Caki2 (cell line): ENCODE measurements at regions not wholly inside any gene's neighbourhood (a gene's known extent, or its start where the extent isn't known, plus 50 kb on each side); places are given as distances from the start of the nearest gene placed in this dataset.

ENCODE experiments used
- DNase-seq: peaks from one replicate; pipeline ENCODE4 v3.0.0-alpha.2; 2015; ENCODE audit warnings: low read depth
- in situ Hi-C: cut with HindIII; loops from 2 replicates; pipeline ENCODE4 v1.10.0; 2016; ENCODE audit warnings: low sequenced_read_pairs, low pct_unique_long_range_greater_than_20kb, mixed read lengths

DNA sequence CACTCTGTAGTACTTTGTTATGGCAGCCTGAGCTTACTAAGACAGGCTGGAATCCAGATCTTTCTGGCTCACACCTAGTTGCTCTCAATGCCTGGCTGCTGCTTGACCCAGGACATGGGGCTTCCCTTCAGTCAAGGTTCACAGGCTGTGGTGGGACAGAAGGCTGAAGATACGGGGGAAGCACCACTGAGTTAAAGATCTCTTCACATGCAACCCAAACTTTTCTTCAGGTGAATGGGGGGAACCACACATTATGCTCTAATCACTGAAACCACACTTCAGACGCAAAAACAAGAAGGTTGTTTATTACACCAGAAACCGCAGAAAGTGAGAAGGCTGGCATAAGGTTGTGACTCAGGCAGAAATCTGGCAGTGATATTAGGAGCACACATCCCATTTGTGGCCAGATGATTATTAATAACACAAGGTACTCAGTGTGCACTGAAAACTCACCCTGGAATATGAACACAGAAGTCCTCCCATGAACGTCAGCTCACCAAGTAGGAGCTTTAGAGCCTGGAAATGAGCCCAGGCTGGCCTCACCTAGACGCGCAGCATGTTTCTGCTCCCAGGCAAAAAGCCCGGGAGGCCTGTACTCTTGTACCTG, 230.5 kb upstream of the CHRNA7 start:
- in situ Hi-C loops: no loop called here
- DNase-seq: peak; percentile 10

DNA sequence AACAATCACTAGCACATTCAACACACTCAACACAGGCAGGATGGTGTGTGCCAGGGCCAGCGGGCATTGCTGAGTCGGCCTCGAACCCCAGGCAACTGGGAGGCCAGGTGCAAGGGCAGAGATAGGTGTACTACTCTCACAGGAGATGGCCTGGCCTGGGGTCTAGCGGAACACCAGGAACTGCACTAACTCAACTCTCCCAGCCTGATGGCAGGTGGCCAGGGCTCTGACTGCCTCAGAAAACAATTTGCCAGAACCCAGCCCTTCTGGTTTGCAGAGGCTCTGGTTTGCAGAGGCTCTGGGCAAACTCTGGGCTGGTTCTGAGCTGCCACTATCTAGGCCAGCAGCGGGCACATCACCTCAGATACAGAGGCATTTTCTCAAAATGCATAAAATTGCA, 229.2 kb upstream of the CHRNA7 start:
- in situ Hi-C loops: no loop called here
- DNase-seq: no peak

DNA sequence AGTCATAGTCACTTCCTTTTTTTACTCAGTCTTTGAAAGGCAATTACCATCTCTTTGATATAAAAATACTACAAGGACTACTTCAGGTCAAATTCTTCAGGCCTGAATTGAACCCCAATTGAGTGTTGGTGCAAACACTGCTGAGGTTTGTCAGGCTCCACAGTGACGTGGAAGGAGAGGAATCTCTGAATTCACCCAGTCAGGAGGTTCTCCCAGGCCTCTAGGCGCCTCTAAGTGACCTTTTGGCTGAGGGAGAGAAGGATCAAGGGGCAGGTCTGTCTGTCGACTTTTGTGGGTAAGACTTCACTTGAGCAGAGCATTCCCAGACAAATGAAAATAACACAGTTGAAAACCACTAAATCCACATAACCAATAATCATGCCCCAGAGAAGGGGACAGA, 227.6 kb upstream of the CHRNA7 start:
- no peak for DNase-seq
- in situ Hi-C loops: no loop called here

DNA sequence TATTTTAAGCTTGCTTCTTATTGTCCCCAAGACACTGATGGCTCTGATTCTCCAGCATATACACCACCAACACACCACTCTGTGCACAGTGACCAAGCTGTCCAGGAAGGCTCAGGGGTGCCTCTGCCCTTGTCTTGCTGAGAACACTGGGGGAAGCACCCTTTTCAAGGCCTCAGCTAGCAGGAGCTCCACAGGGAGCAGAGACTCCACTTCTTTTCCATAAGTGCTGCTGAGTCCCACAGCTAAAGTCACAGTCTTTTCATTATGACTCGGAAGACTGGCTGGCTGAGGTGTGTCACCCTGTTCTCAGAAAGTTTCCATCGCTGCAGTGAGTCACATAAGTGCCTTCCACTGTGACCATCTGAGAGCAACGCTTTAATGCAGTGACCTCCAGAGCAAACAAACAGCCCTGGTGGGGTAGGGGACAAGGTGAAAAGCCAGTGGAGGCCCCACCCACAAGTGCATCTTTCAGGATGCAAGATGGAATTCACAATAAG, 226.9 kb upstream of the CHRNA7 start:
- peak; percentile 26 for DNase-seq
- in situ Hi-C loops: no loop called here

DNA sequence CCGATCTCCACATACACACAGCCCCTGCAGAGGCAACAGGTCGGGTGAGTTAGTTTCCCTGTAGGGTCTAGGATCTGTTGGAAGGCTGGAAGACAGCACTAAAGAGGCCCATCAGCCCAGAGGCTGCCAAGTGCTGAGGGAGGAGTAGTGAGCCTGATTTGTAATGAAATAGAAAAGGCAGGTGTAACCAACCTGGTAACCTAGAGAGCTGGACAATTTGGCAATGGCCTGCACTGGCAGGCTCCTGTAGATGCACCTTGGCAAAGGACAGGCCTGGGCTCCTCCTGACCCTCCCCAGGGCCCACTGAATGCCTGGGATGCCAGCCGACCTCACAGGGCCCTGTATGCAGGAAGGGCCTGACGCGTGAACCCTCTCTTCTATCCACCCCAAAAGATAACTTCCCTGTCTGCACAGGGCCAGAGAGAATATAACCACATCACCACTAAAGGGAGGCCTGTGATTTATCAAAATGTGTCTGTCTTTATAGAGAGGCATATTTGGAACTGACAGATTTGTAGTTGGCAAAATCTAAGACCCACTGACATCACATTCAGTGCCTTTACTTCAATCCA, 225.1 kb upstream of the CHRNA7 start:
- in situ Hi-C loops: no loop called here
- no peak for DNase-seq

DNA sequence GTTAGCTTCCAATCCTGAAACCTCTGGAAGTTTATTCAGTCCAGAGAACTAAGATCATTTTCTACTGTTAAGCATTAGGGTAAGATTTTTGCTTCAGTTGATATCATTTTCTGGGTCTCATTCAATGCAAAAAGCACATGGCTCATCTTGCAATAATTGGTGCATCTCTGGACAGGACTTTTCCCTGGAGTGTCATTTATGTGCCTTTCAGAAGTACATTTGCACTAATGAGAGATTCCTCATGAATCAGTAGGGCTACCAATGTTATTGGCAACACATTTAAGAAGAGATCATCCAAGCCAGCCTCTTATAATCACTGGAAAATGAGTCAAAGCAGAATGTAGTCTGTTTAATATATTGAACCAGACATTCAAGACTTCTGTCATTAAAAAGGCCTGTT, 224.2 kb upstream of the CHRNA7 start:
- DNase-seq: no peak
- in situ Hi-C loops: no loop called here

DNA sequence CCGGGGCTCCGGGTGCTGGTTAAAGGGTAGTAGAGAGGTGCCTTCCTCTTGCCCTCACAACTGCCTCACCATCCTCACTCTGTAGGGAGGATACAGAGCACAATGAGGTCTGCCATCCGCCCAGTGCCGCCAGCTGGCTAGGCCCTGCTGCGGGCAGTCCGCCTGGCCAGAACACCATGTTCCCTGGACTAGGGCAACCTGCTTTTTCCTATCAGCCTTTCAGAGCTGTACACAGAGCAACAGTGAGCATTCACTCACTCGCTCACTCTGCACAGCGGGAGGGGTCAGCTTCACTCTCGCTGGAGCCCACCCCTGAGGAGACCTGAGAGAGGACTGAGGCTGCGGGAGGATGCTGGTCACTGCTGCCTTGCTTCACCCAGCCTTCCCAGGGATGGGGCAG, 218.7 kb upstream of the CHRNA7 start:
- in situ Hi-C loops: no loop called here

DNA sequence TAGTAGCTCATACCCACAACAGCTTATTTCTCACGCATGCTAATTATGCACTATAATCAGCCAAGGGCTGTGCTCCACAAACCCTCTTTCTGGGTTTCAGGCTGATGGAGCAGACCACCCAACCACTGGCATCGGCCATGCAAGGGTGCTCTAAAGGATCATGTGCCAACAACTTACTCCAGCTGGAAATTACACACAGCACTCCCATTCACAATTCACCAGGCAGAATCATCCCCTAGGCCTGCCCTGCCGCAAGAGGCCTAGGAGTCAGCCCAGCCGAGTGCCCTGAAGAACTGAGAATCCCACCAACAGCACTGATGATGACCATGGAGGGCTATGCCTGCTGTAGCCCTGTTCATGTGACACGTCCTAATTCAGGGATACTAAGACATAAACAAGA, 216.2 kb upstream of the CHRNA7 start:
- DNase-seq: no peak
- in situ Hi-C loops: no loop called here

More for the DNA sequence above, 218.7 kb upstream of the CHRNA7 start:
- no peak for DNase-seq

DNA sequence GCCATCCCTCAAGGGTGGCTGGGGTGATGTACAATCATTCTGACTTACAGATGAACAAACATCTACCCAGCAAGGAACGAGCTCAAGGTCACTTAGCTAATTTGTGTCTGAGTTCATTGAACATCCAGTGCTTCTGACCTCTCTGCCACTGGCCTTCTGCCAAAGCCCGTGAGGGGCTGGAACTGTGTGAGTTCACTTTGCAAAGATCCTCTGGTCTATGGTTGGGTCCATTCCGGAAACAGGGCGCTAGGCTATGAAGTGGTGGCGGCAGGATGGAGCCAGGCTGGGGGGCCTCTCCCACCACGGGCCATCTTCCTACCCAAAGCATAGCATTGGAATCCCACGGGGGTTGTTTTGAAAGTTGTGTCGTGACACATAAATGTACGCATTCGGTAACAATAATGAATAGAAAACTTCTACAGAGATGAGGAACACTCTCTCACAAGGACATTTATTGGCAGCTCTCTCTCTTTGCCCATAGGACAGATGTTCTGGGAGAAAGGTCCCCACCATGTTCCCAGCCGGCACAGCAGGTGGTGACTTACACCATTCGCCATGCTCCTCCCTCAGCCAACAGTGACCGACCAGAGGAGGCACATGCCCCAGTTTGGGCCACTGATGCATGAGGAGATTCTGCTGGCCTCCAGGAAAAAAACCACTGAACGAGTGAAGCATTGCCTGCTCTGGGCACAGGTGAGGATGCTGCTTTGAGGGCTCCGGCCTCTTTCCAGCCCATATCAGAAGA, 214.7 kb upstream of the CHRNA7 start:
- in situ Hi-C loops: no loop called here
- DNase-seq: no peak

DNA sequence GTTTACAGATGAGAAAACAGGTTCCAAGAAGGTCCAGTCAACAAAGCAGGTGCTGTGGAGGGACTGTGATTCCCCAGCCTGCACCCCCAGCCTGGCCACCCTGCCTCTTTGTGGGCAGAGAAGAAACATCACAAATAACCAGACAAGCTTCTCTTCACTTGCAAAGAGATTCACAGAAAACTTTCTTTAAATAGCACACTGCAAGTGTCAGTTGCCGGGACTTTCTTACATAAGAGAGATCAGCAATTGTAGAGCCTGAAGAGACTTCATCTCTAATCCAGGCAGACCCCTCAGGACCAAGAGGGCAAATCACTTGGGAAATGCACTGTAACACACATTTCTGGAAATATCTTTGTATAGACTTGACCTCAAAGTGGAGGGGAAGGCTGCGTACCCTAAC, 207.9 kb upstream of the CHRNA7 start:
- in situ Hi-C loops: no loop called here

DNA sequence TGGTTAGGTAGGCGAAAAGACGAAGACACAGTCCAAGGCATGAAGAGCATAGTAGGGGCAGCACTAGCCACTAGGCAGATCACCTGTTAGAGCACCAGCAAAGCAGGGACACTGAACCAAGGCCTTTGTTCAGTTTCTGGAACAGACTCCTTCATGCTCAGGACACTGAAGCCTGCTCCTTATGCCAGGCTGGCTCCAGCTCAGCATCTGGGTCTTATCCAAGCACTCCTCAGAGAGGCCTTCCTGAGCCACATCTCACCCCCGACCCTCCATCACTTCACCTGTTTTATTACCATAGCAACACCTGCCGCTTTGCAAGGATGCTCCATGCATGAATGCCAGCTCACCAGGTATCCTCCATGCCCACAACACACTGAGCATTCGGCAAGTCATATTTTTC, 206.3 kb upstream of the CHRNA7 start:
- in situ Hi-C loops: no loop called here

More for the DNA sequence above, 207.9 kb upstream of the CHRNA7 start:
- DNase-seq: no peak

DNA sequence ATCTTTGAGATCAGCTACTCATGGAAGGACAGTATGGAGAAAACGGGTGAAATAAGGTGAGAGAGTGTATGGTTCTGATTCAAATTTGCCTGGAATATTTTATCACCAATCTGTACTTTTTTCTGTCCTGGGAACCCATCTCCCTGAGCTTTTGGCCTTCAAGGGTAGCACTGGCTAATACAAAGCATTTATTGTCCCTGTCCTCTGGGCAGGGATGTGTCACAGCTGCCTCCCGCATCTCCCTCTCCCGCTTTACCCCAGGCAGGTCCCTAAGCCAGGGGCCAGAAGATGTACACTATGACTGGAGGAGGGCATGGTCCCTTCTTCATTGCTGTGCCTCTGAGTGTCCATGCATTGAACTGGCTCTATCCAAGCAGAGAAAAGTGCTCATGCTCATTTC, 201.7 kb upstream of the CHRNA7 start:
- in situ Hi-C loops: no loop called here

More for the DNA sequence above, 206.3 kb upstream of the CHRNA7 start:
- DNase-seq: no peak

DNA sequence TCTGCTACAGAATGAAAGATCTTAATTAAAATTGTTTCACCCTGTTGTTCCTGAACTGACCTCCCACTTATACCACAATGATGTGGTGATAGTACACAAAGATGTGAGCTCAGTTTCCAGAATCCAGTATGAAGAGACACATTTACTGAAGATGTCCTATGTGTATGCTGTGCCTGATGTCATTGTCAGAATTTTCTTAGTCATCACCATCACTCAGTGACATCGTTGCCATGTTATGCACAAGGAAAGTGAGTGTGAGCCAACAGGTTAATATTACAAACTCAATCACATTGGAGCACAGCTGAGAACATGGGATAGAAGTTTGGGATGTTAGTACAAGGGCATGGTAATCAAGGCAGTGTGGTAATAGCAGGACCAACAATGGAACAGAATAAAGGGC, 199.7 kb upstream of the CHRNA7 start:
- in situ Hi-C loops: no loop called here
- DNase-seq: no peak

More for the DNA sequence above, 201.7 kb upstream of the CHRNA7 start:
- DNase-seq: no peak

DNA sequence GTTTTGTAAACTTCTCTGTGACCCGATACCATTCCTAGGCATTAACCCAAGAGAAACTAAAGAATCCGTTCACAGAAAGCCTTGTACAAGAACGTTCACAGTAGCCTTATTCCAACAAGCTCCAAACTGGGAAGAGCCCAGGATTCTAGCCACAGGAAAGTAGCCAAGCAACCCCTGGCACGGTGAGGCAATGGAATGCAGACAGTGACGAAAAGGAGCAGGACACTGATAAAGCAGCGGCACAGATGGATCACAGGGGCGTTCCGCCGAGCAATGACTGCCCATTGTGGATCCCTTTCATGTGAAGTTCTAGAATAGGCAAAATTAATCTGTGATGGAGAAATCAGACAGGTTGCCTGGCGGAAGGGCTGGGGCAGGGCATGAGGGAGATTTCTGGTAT, 198.7 kb upstream of the CHRNA7 start:
- in situ Hi-C loops: no loop called here
- DNase-seq: no peak

DNA sequence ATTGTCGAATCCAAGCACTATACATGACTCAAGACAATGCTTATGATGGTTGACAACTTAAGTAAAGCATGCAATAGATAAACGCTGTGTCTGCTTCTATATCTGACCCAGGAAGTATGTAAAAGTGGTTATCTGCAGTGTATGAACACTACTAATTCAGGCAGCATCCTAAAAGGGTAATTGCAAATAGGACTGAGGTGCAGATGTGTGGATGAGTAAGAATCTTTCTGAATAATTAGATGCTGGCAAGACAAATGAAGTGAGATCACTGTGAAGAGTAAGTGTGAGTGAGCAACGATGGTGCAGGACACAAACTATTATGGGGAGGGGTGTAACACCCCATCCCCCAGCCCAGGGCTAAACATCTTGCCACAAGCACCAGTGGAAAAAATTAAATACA, 195.7 kb upstream of the CHRNA7 start:
- DNase-seq: no peak
- in situ Hi-C loops: no loop called here

DNA sequence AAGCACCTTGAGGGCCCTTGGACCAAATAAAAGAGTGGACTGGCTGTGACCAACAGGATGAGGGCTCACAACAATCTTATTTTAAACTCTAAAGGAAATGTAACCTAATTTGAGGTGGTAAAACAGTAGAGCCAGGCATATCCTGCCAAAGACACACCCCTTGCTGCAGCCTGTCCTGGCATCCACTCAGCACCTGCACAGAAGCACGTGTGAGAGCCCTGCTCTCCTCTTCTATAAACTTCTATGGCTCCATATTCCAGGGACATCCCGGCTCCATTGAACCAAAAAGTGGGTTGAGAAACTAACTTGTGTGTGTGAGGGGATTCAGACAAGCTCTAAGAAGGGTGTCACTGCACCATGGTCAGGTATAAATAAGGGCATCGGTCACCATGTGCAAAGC, 190.9 kb upstream of the CHRNA7 start:
- no peak for DNase-seq
- in situ Hi-C loops: no loop called here

DNA sequence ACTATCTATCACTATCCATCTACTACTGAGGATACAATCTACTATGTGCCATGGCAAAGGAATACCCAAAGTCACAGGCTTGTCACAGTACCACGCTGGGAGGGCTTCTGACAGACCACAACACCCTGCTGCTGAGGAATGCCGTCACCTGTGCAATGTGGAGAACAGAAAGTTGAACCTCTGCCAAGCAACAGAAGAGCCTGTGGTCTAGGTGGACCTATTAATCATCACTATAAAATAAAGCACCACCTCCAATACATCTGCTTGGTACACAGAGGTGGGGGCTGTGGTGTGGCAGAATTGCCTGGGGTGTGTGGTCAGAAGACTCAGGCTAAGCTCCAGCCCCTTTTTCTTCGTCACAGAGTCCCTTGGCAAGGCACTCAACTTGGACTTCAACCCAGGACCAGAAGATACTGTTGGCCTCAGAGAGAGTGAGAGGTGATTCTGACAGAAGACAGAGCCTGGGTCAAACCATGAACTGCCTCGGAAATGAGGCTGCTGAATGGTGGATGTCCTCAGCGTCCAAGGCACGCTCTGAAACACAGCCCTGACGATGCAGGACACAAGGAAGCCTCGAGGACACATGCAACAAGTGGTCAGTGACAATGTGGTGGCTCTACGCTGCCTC, 189.4 kb upstream of the CHRNA7 start:
- in situ Hi-C loops: no loop called here
- DNase-seq: no peak

DNA sequence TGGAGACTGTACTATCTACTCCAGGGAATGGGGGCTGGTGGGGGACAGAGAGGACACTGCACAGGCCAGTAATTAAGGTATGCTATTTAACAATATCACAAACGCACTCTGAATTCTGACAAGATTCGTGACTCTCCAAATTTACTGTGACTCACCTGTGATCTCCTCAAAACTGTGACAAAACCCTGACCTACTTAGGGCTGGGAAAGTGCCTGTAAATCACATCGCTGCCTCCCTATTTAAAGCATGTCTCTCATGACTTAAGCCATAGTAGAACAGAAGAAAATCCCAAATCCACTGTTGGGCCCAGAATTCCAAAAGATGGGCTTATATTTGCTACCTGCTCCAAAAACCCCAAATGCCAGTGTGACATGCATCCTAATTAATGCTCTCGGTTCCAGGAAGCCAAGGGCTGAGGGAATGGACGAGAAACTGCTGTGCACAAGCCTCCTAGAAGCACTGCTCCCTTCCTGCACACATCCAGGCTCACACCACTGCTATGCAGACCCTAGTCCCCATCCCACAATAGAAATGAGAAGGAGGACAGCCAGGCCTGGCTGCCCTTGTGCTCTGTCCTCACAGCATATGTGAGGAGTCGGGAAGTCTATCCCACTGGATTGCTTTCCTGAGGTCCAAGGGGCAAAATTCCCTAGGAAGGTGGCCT, 187.7 kb upstream of the CHRNA7 start:
- DNase-seq: no peak
- in situ Hi-C loops: no loop called here
